SK-N-SH (cell line): ENCODE measurements at regions not wholly inside any gene's neighbourhood (a gene's known extent, or its start where the extent isn't known, plus 50 kb on each side); places are given as distances from the start of the nearest gene placed in this dataset.

Experiments
- GABPA ChIP-seq: IDR thresholded peaks from 2 replicates; pipeline ENCODE4 v1.4.0; 2012; ENCODE audit warnings: low read depth, mild to moderate bottlenecking
- POLR2AphosphoS5 ChIP-seq: IDR thresholded peaks from 2 replicates; pipeline ENCODE4 v1.6.1; 2012; ENCODE audit warnings: low read depth, low read length
- TF ChIP-seq, protein P1 (sequence below): IDR thresholded peaks from 2 replicates; pipeline ENCODE4 v1.4.0; 2012; ENCODE audit warnings: low read depth, borderline replicate concordance
- TF ChIP-seq, protein P2 (sequence below): fragments of 200-600 bp; sonication (generic); IDR thresholded peaks from 2 replicates; pipeline ENCODE4 v1.6.1; 2017; ENCODE audit warnings: antibody characterized with exemption, mild to moderate bottlenecking, moderate library complexity

DNA sequence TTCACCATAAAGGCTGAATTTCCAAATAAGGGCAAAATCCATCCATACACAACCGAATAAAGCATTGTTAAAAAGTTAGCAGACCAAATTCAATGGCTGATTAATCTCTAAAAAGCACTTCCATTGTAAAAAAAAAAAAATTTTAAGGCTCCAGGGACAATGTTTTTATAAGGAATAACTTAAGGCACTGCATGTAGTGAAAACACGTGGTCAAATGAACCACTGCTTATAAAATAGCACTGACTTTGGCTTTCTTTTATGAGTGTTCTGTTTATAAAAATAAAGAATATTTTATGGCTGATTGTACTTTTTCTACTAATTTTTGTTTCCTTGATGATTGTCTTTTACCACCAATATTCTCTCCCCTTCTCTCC is 409.3 kb upstream of the KCNH7 start:
- TF ChIP-seq, protein P1, sequence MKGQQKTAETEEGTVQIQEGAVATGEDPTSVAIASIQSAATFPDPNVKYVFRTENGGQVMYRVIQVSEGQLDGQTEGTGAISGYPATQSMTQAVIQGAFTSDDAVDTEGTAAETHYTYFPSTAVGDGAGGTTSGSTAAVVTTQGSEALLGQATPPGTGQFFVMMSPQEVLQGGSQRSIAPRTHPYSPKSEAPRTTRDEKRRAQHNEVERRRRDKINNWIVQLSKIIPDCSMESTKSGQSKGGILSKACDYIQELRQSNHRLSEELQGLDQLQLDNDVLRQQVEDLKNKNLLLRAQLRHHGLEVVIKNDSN: no peak
- no peak for TF ChIP-seq GABPA
- TF ChIP-seq, protein P2, sequence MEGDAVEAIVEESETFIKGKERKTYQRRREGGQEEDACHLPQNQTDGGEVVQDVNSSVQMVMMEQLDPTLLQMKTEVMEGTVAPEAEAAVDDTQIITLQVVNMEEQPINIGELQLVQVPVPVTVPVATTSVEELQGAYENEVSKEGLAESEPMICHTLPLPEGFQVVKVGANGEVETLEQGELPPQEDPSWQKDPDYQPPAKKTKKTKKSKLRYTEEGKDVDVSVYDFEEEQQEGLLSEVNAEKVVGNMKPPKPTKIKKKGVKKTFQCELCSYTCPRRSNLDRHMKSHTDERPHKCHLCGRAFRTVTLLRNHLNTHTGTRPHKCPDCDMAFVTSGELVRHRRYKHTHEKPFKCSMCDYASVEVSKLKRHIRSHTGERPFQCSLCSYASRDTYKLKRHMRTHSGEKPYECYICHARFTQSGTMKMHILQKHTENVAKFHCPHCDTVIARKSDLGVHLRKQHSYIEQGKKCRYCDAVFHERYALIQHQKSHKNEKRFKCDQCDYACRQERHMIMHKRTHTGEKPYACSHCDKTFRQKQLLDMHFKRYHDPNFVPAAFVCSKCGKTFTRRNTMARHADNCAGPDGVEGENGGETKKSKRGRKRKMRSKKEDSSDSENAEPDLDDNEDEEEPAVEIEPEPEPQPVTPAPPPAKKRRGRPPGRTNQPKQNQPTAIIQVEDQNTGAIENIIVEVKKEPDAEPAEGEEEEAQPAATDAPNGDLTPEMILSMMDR: no peak
- no peak for TF ChIP-seq POLR2AphosphoS5
